ENCODE measurements at regions not wholly inside any gene's neighbourhood (a gene's known extent, or its start where the extent isn't known, plus 50 kb on each side); places are given as distances from the start of the nearest gene placed in this dataset.

DNA sequence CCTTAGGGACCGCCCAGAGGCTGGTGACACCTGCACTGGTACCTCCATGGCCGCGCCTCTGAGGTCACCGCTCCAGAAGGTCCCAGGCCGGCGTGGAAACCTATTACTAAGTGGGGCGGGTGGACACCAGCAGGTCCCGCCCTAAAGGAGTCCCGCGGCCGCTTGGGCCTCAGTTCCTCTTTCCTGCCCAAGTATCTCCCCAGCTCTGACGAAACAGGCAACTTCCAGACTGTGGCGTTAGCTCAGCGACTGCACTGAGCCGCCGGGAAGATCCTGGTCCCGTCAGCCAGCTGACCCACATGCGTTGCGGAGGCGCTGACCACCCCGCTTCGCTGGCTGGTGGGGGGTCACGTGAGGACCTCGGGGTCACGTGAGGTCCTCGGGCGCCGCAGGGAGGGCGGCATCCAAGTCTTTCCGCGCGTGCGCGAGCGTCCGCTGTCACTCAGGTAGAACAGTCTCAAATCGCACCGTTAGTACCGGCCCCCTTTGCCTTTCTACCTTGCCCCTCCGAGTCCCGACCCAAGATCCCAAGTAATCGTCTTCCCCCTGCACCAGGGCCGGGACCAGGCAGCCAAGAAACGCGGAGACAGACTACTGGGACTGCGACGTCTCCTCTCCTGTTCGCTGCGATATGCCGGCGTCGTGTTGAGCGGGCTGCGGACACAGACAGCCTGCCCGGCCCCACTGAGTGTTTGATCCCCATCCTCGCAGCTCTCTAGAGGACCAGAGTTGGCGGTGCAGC is 53.7 kb upstream of the KDM4C start:
- DNase-seq (peak; percentile 12), ATAC-seq (ENCODE audit: low read depth) (peak; percentile 83)
- peak overlapping the region; percentile 55; the same call in 1 of the 2 replicates for H4K91ac ChIP-seq (ENCODE audit: insufficient read depth, low read depth, low read length)
- H2BK20ac ChIP-seq (ENCODE audit: low read depth, low read length): 0 out of 2 replicates have a peak overlapping the region, but pooled peaks have one; percentile 6
- peak overlapping the region; percentile 73 for H3K4me2 ChIP-seq (ENCODE audit: low read depth, low read length)
- H2AK9ac ChIP-seq (replicated peaks; ENCODE audit: low read depth, low read length, poor library complexity): no peak overlapping the region
- H3K4me1 ChIP-seq (ENCODE audit: control insufficient read depth, insufficient read depth, low read length): no peaks in the 10 kb centered on the region
- no peaks in the 10 kb centered on the region for H3K36me3 ChIP-seq (ENCODE audit: control insufficient read depth, insufficient read depth, low read length)
- in situ Hi-C loops (cut with MboI; ENCODE audit: low sequenced_read_pairs) (no loop called here), intact Hi-C loops (cut with micrococcal nuclease) (no loop called here), dilution Hi-C loops (cut with HindIII; ENCODE audit: low sequenced_read_pairs, unreplicated experiment) (no loop called here)
- H3K56ac ChIP-seq (ENCODE audit: extremely low read depth, insufficient read depth, low read length): no peak overlapping the region
- TF ChIP-seq RCOR1 (IDR thresholded peaks at IDR 0.05; ENCODE audit: insufficient replicate concordance, low read length) (no peak), BHLHE40 (IDR thresholded peaks at IDR 0.05; ENCODE audit: low read depth, low read length) (peak; percentile 68), USF2 (IDR thresholded peaks at IDR 0.05; ENCODE audit: low read depth, low read length) (peak; percentile 98), FOS (IDR thresholded peaks at IDR 0.05; ENCODE audit: low read depth, low read length) (peak; percentile 60; the same call in 1 of the 2 replicates), CHD1 (IDR thresholded peaks at IDR 0.05; ENCODE audit: low read depth, low read length) (no peak)
- no CpG with 5 or more reads among the region's 57 CpGs for WGBS, 2 experiments (ENCODE audit: extremely low coverage in 2 of 2, insufficient read length in 1 of 2)
- ChIA-PET CTCF (no interaction called here), POLR2A (ENCODE audit: unreplicated experiment) (no interaction called here)
- no peaks in the 10 kb centered on the region for H3K9me3 ChIP-seq (ENCODE audit: control insufficient read depth, insufficient read depth, low read length)
- no peak overlapping the region for H2AK5ac ChIP-seq (ENCODE audit: low read depth, low read length)
- peak overlapping the region; percentile 96 for H2AFZ ChIP-seq (replicated peaks; ENCODE audit: low read length, poor library complexity)
- H2BK5ac ChIP-seq (ENCODE audit: low read depth, low read length, poor library complexity, severe bottlenecking): no peak overlapping the region
- no peak overlapping the region; the same call in 1 of the 2 replicates for H3K18ac ChIP-seq (ENCODE audit: low read depth, low read length)
- H3K4me3 ChIP-seq (ENCODE audit: insufficient read depth, low read depth, low read length): peak overlapping the region; percentile 81
- no peaks in the 10 kb centered on the region for H3K27me3 ChIP-seq (ENCODE audit: control insufficient read depth, insufficient read depth, low read length)
- H2BK15ac ChIP-seq (ENCODE audit: low read depth, low read length): no peak overlapping the region
- peak overlapping the region; percentile 38 for H3K9ac ChIP-seq (ENCODE audit: low read depth, low read length)
- H3K4ac ChIP-seq (ENCODE audit: low read depth, low read length): peak overlapping the region; percentile 67
- H3K9me1 ChIP-seq (ENCODE audit: insufficient read depth, low read length): no peaks in the 10 kb centered on the region
- 0 out of 2 replicates have a peak overlapping the region, but pooled peaks have one; percentile 52 for H3K14ac ChIP-seq (replicated peaks; ENCODE audit: low read depth, low read length)
- no TSS peak for BruUV-seq (replicated peaks)
- peak overlapping the region; percentile 69 for H4K5ac ChIP-seq (ENCODE audit: low read depth, low read length)
- H3K27ac ChIP-seq (ENCODE audit: insufficient read depth, low read length): no peak overlapping the region; the same call in 1 of the 2 replicates
- peak overlapping the region; percentile 48; the same call in 1 of the 2 replicates for H3K23ac ChIP-seq (ENCODE audit: low read depth, low read length)
- H4K20me1 ChIP-seq (ENCODE audit: insufficient read depth, low read length): no peaks in the 10 kb centered on the region
- H3K79me1 ChIP-seq (ENCODE audit: low read depth in 1 of 2, low read length in 2 of 2): no peaks in the 10 kb centered on the region
- peak overlapping the region; percentile 82 to 83 for H4K8ac ChIP-seq (ENCODE audit: low read depth in 2 of 2, low read length in 2 of 2)
- H2BK120ac ChIP-seq (ENCODE audit: low read depth, low read length): peak overlapping the region; percentile 34; the same call in 1 of the 2 replicates

Data from IMR-90 (cell line).